ENCODE measurements at regions not wholly inside any gene's neighbourhood (a gene's known extent, or its start where the extent isn't known, plus 50 kb on each side); places are given as distances from the start of the nearest gene placed in this dataset.
"Not testable (repeated sequence)": the region's sequence is repeated elsewhere in the genome, so short reads cannot be mapped to it uniquely, and the experiment has no call there.

- Histone ChIP-seq H3K27ac (ENCODE audit: low read length) (no peak overlapping the region), H3K27me3 (ENCODE audit: control insufficient read depth, insufficient read depth, low read length) (no peaks in the 10 kb centered on the region), H3K36me3 (ENCODE audit: control insufficient read depth, insufficient read depth, low read length) (no peaks in the 10 kb centered on the region), H3K9me3 (ENCODE audit: control insufficient read depth, insufficient read depth, low read length) (no peaks in the 10 kb centered on the region), H3K4me1 (ENCODE audit: control insufficient read depth, insufficient read depth, low read length) (no peaks in the 10 kb centered on the region), H3K4me3 (ENCODE audit: low read length) (no peak overlapping the region)
- no peak for DNase-seq (ENCODE audit: low read depth, low spot score)
Observed at GRCh38 chr6:49001856-49002541, 461.1 kb downstream of the MMUT start.

DNA sequence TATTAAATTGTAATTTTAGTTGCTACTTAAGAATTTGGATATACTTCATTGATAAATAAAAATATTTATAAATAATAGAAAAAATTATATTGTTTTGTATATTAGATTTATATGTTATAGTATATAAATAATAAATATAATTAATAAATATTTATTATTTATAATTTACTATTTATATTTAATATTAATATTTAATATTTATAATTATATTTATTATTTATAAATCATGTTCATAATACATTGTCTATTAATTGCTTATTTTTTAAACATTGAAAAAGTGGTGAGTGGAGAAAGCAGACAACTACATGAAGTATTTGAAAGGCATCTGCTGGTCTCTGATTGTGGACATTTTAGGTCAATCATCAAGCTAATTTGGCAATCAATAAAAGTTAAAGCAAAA lies 464.5 kb downstream of the MMUT start:
- Histone ChIP-seq H3K9me3 (ENCODE audit: control insufficient read depth, insufficient read depth, low read length) (no peaks in the 10 kb centered on the region), H3K36me3 (ENCODE audit: control insufficient read depth, insufficient read depth, low read length) (no peaks in the 10 kb centered on the region), H3K27ac (ENCODE audit: low read length) (no peak overlapping the region), H3K4me3 (ENCODE audit: low read length) (no peak overlapping the region), H3K4me1 (ENCODE audit: control insufficient read depth, insufficient read depth, low read length) (no peaks in the 10 kb centered on the region), H3K27me3 (ENCODE audit: control insufficient read depth, insufficient read depth, low read length) (no peaks in the 10 kb centered on the region)
- DNase-seq (ENCODE audit: low read depth, low spot score), result no peak

GRCh38 chr6:48996461-48997119 lies 466.5 kb downstream of the MMUT start:
- no peaks in the 10 kb centered on the region for H3K4me1 ChIP-seq (ENCODE audit: control insufficient read depth, insufficient read depth, low read length)
- no peaks in the 10 kb centered on the region for H3K9me3 ChIP-seq (ENCODE audit: control insufficient read depth, insufficient read depth, low read length)
- no peak for DNase-seq (ENCODE audit: low read depth, low spot score)
- no peaks in the 10 kb centered on the region for H3K27me3 ChIP-seq (ENCODE audit: control insufficient read depth, insufficient read depth, low read length)
- no peaks in the 10 kb centered on the region for H3K36me3 ChIP-seq (ENCODE audit: control insufficient read depth, insufficient read depth, low read length)
- H3K27ac ChIP-seq (ENCODE audit: low read length), result no peak overlapping the region
- WGBS (ENCODE audit: insufficient coverage, insufficient read length), result no CpG with 5 or more reads among the region's 6 CpGs
- H3K4me3 ChIP-seq (ENCODE audit: low read length), result no peak overlapping the region

- Histone ChIP-seq H3K4me3 (ENCODE audit: low read length) (no peak overlapping the region), H3K9me3 (ENCODE audit: control insufficient read depth, insufficient read depth, low read length) (no peaks in the 10 kb centered on the region), H3K27me3 (ENCODE audit: control insufficient read depth, insufficient read depth, low read length) (no peaks in the 10 kb centered on the region), H3K36me3 (ENCODE audit: control insufficient read depth, insufficient read depth, low read length) (no peaks in the 10 kb centered on the region), H3K27ac (ENCODE audit: low read length) (no peak overlapping the region), H3K4me1 (ENCODE audit: control insufficient read depth, insufficient read depth, low read length) (no peaks in the 10 kb centered on the region)
- DNase-seq (ENCODE audit: low read depth, low spot score), result no peak
- no CpG with 5 or more reads among the region's 2 CpGs for WGBS (ENCODE audit: insufficient coverage, insufficient read length)
Observed at GRCh38 chr6:48994811-48995210, 468.2 kb downstream of the MMUT start.

- Histone ChIP-seq H3K4me3 (ENCODE audit: low read length) (no peak overlapping the region), H3K27me3 (ENCODE audit: control insufficient read depth, insufficient read depth, low read length) (no peaks in the 10 kb centered on the region), H3K4me1 (ENCODE audit: control insufficient read depth, insufficient read depth, low read length) (no peaks in the 10 kb centered on the region), H3K36me3 (ENCODE audit: control insufficient read depth, insufficient read depth, low read length) (no peaks in the 10 kb centered on the region), H3K27ac (ENCODE audit: low read length) (no peak overlapping the region), H3K9me3 (ENCODE audit: control insufficient read depth, insufficient read depth, low read length) (no peaks in the 10 kb centered on the region)
- no peak for DNase-seq (ENCODE audit: low read depth, low spot score)
- no CpG with 5 or more reads among the region's 5 CpGs for WGBS (ENCODE audit: insufficient coverage, insufficient read length)
Observed at GRCh38 chr6:48990739-48991138, 472.3 kb downstream of the MMUT start.

GRCh38 chr6:48986845-48987244 lies 476.2 kb downstream of the MMUT start:
- no peaks in the 10 kb centered on the region for H3K27me3 ChIP-seq (ENCODE audit: control insufficient read depth, insufficient read depth, low read length)
- H3K4me1 ChIP-seq (ENCODE audit: control insufficient read depth, insufficient read depth, low read length), result no peaks in the 10 kb centered on the region
- no peak overlapping the region for H3K27ac ChIP-seq (ENCODE audit: low read length)
- WGBS (ENCODE audit: insufficient coverage, insufficient read length), result no CpG with 5 or more reads among the region's 4 CpGs
- H3K9me3 ChIP-seq (ENCODE audit: control insufficient read depth, insufficient read depth, low read length), result no peaks in the 10 kb centered on the region
- no peak for DNase-seq (ENCODE audit: low read depth, low spot score)
- no peaks in the 10 kb centered on the region for H3K36me3 ChIP-seq (ENCODE audit: control insufficient read depth, insufficient read depth, low read length)
- H3K4me3 ChIP-seq (ENCODE audit: low read length), result no peak overlapping the region

DNA sequence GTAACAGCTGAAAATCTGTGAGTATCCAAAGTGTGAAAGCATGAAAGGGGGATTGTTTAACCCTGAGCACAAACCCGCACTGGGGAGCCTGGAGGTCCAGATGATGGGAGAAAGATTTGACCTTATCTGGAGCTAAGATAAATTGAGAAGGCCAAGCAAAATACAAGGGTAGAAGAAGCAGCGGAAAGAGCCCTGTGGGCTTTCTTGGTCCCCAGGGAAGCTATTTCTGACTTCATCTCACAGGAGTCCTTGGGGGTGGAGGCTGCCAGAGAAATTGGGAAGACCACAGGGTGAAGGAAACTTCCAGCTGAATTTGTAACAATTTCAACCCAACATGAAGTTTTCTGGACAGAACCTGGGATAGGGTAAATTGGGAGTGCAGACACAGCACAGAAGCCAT lies 476.9 kb downstream of the MMUT start:
- Histone ChIP-seq H3K36me3 (ENCODE audit: control insufficient read depth, insufficient read depth, low read length) (no peaks in the 10 kb centered on the region), H3K4me3 (ENCODE audit: low read length) (no peak overlapping the region), H3K27ac (ENCODE audit: low read length) (no peak overlapping the region), H3K27me3 (ENCODE audit: control insufficient read depth, insufficient read depth, low read length) (no peaks in the 10 kb centered on the region), H3K4me1 (ENCODE audit: control insufficient read depth, insufficient read depth, low read length) (no peaks in the 10 kb centered on the region), H3K9me3 (ENCODE audit: control insufficient read depth, insufficient read depth, low read length) (no peaks in the 10 kb centered on the region)
- no CpG with 5 or more reads among the region's 2 CpGs for WGBS (ENCODE audit: insufficient coverage, insufficient read length)
- no peak for DNase-seq (ENCODE audit: low read depth, low spot score)

- H3K4me3 ChIP-seq (ENCODE audit: low read length), result no peak overlapping the region
- H3K9me3 ChIP-seq (ENCODE audit: control insufficient read depth, insufficient read depth, low read length), result no peaks in the 10 kb centered on the region
- DNase-seq (ENCODE audit: low read depth, low spot score), result no peak
- no peaks in the 10 kb centered on the region for H3K36me3 ChIP-seq (ENCODE audit: control insufficient read depth, insufficient read depth, low read length)
- H3K4me1 ChIP-seq (ENCODE audit: control insufficient read depth, insufficient read depth, low read length), result no peaks in the 10 kb centered on the region
- H3K27ac ChIP-seq (ENCODE audit: low read length), result no peak overlapping the region
- H3K27me3 ChIP-seq (ENCODE audit: control insufficient read depth, insufficient read depth, low read length), result no peaks in the 10 kb centered on the region
- WGBS (ENCODE audit: insufficient coverage, insufficient read length), result no CpG with 5 or more reads among the region's 6 CpGs
Observed at GRCh38 chr6:48985025-48985424, 478.0 kb downstream of the MMUT start.

- not testable (repeated sequence) for H3K4me1 ChIP-seq (ENCODE audit: control insufficient read depth, insufficient read depth, low read length); H3K36me3 ChIP-seq (ENCODE audit: control insufficient read depth, insufficient read depth, low read length); H3K9me3 ChIP-seq (ENCODE audit: control insufficient read depth, insufficient read depth, low read length); H3K4me3 ChIP-seq (ENCODE audit: low read length); H3K27ac ChIP-seq (ENCODE audit: low read length); DNase-seq (ENCODE audit: low read depth, low spot score); H3K27me3 ChIP-seq (ENCODE audit: control insufficient read depth, insufficient read depth, low read length)
- no CpG with 5 or more reads among the region's 20 CpGs for WGBS (ENCODE audit: insufficient coverage, insufficient read length)
Observed at GRCh38 chr6:48983968-48984367, 479.1 kb downstream of the MMUT start.

- no peaks in the 10 kb centered on the region for H3K9me3 ChIP-seq (ENCODE audit: control insufficient read depth, insufficient read depth, low read length)
- no CpG with 5 or more reads among the region's 17 CpGs for WGBS (ENCODE audit: insufficient coverage, insufficient read length)
- H3K4me1 ChIP-seq (ENCODE audit: control insufficient read depth, insufficient read depth, low read length), result no peaks in the 10 kb centered on the region
- no peak for DNase-seq (ENCODE audit: low read depth, low spot score)
- H3K4me3 ChIP-seq (ENCODE audit: low read length), result no peak overlapping the region
- no peak overlapping the region for H3K27ac ChIP-seq (ENCODE audit: low read length)
- H3K36me3 ChIP-seq (ENCODE audit: control insufficient read depth, insufficient read depth, low read length), result no peaks in the 10 kb centered on the region
- no peaks in the 10 kb centered on the region for H3K27me3 ChIP-seq (ENCODE audit: control insufficient read depth, insufficient read depth, low read length)
Observed at GRCh38 chr6:48983377-48983776, 479.7 kb downstream of the MMUT start.

- no peaks in the 10 kb centered on the region for H3K27me3 ChIP-seq (ENCODE audit: control insufficient read depth, insufficient read depth, low read length)
- H3K27ac ChIP-seq (ENCODE audit: low read length), result no peak overlapping the region
- WGBS (ENCODE audit: insufficient coverage, insufficient read length), result no CpG with 5 or more reads among the region's 2 CpGs
- H3K9me3 ChIP-seq (ENCODE audit: control insufficient read depth, insufficient read depth, low read length), result no peaks in the 10 kb centered on the region
- H3K36me3 ChIP-seq (ENCODE audit: control insufficient read depth, insufficient read depth, low read length), result no peaks in the 10 kb centered on the region
- H3K4me3 ChIP-seq (ENCODE audit: low read length), result no peak overlapping the region
- H3K4me1 ChIP-seq (ENCODE audit: control insufficient read depth, insufficient read depth, low read length), result no peaks in the 10 kb centered on the region
- no peak for DNase-seq (ENCODE audit: low read depth, low spot score)
Observed at GRCh38 chr6:48979806-48980205, 483.2 kb downstream of the MMUT start.
